Stimulated activated CD8-positive, alpha-beta memory T cell treated with anti-CD3 and anti-CD28 coated beads, Interleukin-15, amount 100 ng/mL, for 48 hours (primary cell): ENCODE measurements at regions not wholly inside any gene's neighbourhood (a gene's known extent, or its start where the extent isn't known, plus 50 kb on each side); places are given as distances from the start of the nearest gene placed in this dataset.
"Not testable (repeated sequence)": the region's sequence is repeated elsewhere in the genome, so short reads cannot be mapped to it uniquely, and the experiment has no call there.

Experiments
- DNase-seq, 2 donors: peaks; one replicate each; pipeline ENCODE4 v3.0.0-alpha.2; 2020; ENCODE audit warnings: low read depth in 2 of 2

- DNase-seq: no peak
These were observed 132.9 kb downstream of the LIG4 start for GRCh38 chr13:108082481-108082880.

DNA sequence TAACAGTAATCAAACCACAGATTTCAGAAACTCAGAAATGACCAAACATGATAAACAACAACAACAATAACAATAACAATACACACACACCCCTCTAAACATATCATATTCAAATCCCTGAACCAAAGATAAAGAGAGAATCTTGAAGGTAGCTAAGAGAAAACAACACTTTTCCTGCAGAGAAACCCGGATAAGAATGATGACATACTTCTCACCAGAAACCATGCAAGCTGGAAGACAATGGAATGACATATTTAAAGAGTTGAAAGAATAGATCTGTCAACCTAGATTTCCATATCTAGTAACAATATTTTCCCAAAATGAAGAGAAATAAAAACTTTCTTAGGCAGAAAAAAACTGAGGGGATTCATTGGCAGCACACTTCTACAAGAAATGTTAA, 138.1 kb downstream of the LIG4 start:
- DNase-seq: no peak

DNA sequence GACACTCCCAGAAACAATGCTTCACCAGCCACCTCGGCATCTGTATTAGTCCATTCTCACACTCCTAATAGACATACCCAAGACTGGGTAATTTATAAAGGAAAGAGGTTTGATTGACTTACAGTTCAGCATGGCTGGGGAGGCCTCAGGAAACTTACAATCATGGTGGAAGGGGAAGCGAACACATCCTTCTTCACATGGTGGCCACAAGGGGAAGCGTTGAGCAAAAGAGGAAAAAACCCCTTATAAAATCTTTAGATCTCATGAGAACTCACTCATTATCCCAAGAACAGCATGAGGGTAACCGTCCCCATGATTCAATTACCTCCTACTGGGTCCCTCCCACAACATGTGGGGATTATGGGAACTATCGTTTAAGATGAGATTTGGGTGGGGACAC, 140.9 kb downstream of the LIG4 start:
- DNase-seq: not testable (repeated sequence)

DNA sequence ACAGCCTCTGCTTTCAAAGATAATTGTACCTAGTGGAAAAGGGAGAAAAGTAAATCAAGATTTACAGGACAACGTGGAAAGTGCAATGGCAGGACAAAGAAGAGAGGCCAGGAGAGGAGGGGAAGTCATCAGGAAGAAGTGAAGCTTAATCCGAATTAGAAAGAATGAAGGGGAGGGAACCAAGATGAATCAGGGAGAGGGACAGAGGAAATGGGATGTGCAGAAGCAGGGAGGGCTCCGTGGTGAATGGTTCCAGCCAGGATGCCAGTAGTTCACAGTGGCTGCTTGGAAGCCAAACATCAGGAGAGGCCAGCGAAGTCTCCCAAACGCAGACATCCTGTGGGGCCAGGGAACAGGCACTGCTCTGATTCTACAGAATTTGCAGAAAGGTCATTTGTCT, 144.4 kb downstream of the LIG4 start:
- no peak for DNase-seq

DNA sequence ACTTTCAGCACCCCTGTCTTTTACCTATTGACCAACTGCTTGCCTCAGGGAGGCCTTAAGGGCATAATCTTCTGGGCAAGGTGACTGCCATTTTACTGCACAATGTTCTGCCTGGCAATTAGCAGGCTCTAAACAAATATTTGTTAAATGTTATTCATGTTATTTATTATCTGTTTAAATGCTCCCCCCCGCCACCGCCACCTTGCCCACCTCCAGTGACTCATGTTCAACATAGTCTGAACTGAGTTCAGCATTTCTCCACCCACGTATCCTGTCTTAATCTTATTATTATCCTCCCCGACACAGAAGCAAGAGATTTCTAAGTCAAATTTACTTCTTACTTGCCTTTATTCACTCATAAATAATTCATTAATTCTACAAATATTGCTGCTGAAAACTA, 144.8 kb downstream of the LIG4 start:
- DNase-seq: no peak

- no peak for DNase-seq
These were observed 145.7 kb downstream of the LIG4 start for GRCh38 chr13:108069521-108070210.

DNA sequence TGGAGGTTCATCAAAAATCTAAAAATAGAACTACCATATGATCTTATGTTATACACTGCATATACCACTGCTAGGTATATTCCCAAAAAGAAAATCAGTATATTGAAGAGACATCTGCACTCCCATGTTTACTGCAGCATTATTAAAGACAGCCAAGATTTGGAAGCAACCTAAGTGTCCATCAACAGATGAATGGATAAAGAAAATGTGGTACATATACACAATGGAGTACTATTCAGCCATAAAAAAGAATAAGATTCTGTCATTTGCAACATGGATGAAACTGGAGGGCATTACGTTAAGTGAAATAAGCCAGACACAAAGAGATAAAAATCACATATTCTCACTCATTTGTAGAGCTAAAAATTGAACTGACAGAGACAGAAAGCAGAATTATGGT, 151.0 kb downstream of the LIG4 start:
- not testable (repeated sequence) for DNase-seq

GRCh38 chr13:108060111-108060510, 155.2 kb downstream of the LIG4 start:
- no peak for DNase-seq

- DNase-seq: no peak
These were observed 159.1 kb downstream of the LIG4 start for GRCh38 chr13:108056278-108056677.

DNA sequence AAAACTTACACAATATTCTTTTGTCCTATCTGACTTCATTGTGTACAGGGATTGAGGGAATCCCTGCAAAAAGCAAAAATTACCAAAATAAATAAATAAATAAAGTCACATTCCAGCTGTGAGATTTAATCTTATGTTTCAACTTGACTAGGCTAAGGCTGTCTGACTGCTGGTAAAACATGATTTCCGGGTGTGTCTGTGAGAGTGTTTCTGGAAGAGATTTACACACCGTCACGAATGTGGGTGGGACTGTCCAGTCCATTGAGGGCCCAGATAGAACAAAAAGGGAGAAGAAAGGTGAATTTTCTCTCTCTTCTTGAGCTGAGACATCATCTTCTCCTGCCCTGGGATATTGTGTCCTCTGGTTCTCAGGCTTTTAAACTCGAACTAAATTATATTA, 166.1 kb downstream of the LIG4 start:
- no peak for DNase-seq

DNA sequence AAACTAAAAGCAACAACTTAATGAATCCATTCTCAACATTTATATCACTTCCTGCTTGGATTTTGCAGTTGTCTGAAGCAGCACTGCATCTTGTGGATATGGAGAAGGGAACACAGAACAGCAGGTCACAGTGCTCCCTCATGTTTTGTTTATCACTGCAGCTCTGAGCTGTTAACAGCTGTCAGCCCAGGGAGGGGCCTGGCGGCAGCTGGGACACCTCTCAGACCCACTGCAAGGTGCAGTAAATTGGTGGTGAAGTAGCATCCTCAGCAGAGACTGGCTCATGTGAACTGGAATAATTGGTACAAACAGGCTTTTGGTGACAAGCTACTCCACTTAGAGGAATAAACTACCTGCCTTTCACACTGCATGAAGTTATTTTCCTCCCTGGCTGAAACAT, 170.4 kb downstream of the LIG4 start:
- no peak for DNase-seq

GRCh38 chr13:108042866-108043265, 172.5 kb downstream of the LIG4 start:
- DNase-seq: not testable (repeated sequence)

- no peak for DNase-seq
These were observed 178.0 kb downstream of the LIG4 start for GRCh38 chr13:108037348-108037747.

GRCh38 chr13:108036411-108036932, 178.9 kb downstream of the LIG4 start:
- DNase-seq: no peak

DNA sequence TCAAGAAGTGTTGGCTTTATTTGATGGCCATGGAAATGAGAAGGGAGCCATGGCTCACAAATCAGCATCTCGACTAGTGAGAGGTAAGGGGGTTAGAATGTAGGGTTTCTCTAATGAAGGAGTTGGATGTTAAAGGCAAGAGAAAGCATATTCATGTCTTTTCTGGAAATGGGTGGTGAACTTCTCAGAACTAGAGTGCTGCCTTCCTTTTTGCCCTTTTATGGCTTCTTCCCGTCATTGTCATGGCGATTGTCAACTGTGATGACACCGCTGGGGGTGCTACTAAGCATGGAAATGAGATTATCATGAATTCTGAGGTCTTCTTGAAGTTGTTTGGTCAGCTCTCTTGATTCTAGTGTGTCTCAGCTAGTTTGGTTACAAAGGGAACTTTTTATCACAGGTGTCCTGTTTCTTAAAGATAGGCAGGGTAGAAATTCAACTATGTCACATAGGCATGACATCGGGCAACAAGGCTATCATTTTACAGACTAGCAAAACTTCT, 180.4 kb downstream of the LIG4 start:
- DNase-seq: no peak

- no peak for DNase-seq
These were observed 181.3 kb downstream of the LIG4 start for GRCh38 chr13:108033800-108034707.

DNA sequence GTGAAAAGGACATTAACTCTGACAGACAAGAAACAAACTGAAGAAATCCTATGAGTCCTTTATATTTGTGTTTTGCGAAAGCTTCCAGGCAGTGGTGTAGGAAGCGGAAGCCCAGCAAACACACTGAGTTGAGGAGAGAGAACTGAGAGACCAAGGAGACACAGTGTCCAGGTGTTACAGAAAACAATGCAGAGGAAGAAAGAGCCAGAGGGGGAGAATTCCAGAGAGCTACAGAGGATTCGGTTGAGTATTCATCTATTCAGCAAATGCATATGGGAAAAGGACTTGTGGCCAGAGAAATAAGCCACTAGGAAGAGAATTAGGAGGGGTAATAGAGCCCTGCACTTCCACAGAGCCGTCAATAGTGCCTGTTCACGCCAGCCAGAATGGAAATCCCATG, 183.5 kb downstream of the LIG4 start:
- no peak for DNase-seq

- DNase-seq: no peak
These were observed 184.6 kb downstream of the LIG4 start for GRCh38 chr13:108030769-108031168.

GRCh38 chr13:108026680-108027410, 188.5 kb downstream of the LIG4 start:
- no peak for DNase-seq

- no peak for DNase-seq
These were observed 195.3 kb downstream of the LIG4 start for GRCh38 chr13:108020027-108020426.

GRCh38 chr13:108018371-108018870, 196.9 kb downstream of the LIG4 start:
- no peak for DNase-seq

GRCh38 chr13:108006619-108007018, 208.7 kb downstream of the LIG4 start:
- no peak for DNase-seq
